ENCODE measurements at regions not wholly inside any gene's neighbourhood (a gene's known extent, or its start where the extent isn't known, plus 50 kb on each side); places are given as distances from the start of the nearest gene placed in this dataset.

DNA sequence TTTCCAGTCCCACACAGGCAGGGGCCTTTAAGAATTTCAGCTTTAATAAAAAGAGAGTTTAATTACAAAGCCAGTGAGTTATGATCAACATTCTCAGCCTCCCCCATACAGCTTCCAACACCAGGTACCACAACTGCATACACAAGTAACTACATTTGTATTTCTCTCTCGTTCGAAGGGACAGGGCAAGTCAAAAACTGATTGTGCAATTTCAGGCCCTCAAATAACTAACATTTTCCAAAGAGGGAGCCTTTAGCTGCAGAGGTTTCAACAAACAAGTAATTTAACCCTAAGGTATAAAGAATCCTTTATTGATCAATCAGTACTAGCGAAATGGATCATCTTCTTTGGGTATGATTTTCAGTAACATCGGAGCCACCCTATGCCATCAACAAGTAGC is 142.4 kb downstream of the ZNF281 start:
- TF ChIP-seq, protein P1, sequence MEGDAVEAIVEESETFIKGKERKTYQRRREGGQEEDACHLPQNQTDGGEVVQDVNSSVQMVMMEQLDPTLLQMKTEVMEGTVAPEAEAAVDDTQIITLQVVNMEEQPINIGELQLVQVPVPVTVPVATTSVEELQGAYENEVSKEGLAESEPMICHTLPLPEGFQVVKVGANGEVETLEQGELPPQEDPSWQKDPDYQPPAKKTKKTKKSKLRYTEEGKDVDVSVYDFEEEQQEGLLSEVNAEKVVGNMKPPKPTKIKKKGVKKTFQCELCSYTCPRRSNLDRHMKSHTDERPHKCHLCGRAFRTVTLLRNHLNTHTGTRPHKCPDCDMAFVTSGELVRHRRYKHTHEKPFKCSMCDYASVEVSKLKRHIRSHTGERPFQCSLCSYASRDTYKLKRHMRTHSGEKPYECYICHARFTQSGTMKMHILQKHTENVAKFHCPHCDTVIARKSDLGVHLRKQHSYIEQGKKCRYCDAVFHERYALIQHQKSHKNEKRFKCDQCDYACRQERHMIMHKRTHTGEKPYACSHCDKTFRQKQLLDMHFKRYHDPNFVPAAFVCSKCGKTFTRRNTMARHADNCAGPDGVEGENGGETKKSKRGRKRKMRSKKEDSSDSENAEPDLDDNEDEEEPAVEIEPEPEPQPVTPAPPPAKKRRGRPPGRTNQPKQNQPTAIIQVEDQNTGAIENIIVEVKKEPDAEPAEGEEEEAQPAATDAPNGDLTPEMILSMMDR (IDR thresholded peaks at IDR 0.05), result no peak
- TF ChIP-seq EP300 (IDR thresholded peaks at IDR 0.05), result no peak
